Natural killer cell (primary cell): ENCODE measurements at regions not wholly inside any gene's neighbourhood (a gene's known extent, or its start where the extent isn't known, plus 50 kb on each side); places are given as distances from the start of the nearest gene placed in this dataset.

Experiments
- ATAC-seq, 3 donors: fragments of 150-1000 bp in 2 of 3; fragments of 200-7000 bp in 1 of 3; cut with Tn5 transposase; 1 replicate in 1 of 3; 2 replicates in 2 of 3; pipeline ENCODE4 v1.10.0; 2021; ENCODE audit warnings: mild to moderate bottlenecking in 2 of 3, moderate library complexity in 2 of 3
- DNase-seq, 2 donors: peaks; one replicate each; pipeline versions ENCODE4 v3.0.0 to v3.0.0-alpha.2; 2013 to 2021; ENCODE audit warnings: mixed read lengths in 1 of 2
- H3K27ac ChIP-seq: one replicate; pipeline ENCODE4 v1.5.1; 2013; ENCODE audit warnings: mild to moderate bottlenecking, low read length
- H3K27me3 ChIP-seq: one replicate; pipeline ENCODE4 v1.6.1; 2013; ENCODE audit warnings: low read length; ENCODE audit not compliant: control insufficient read depth, insufficient read depth
- H3K36me3 ChIP-seq: one replicate; pipeline ENCODE4 v1.6.1; 2013; ENCODE audit warnings: low read length; ENCODE audit not compliant: control insufficient read depth, insufficient read depth
- H3K4me1 ChIP-seq: one replicate; pipeline ENCODE4 v1.6.1; 2013; ENCODE audit warnings: low read length; ENCODE audit not compliant: control insufficient read depth, insufficient read depth
- H3K4me3 ChIP-seq: one replicate; pipeline ENCODE4 v1.5.1; 2013; ENCODE audit warnings: low read length
- H3K9me3 ChIP-seq: one replicate; pipeline ENCODE4 v1.6.1; 2013; ENCODE audit warnings: low read length; ENCODE audit not compliant: control insufficient read depth, insufficient read depth
- H3K27ac Mint-ChIP-seq, 2 donors: one replicate each; pipeline ENCODE4 v1.8.0; 2022; ENCODE audit warnings: mild to moderate bottlenecking in 2 of 2, mixed read lengths in 2 of 2, moderate library complexity in 1 of 2
- H3K27me3 Mint-ChIP-seq, 2 donors: one replicate each; pipeline ENCODE4 v1.8.0; 2022; ENCODE audit warnings: low read depth in 2 of 2, mixed read lengths in 2 of 2
- H3K36me3 Mint-ChIP-seq: one replicate; pipeline ENCODE4 v1.8.0; 2022; ENCODE audit warnings: mixed read lengths
- H3K4me1 Mint-ChIP-seq, 2 donors: one replicate each; pipeline ENCODE4 v1.8.0; 2022; ENCODE audit warnings: mixed read lengths in 2 of 2
- H3K4me3 Mint-ChIP-seq: one replicate; pipeline ENCODE4 v1.8.0; 2022; ENCODE audit warnings: mild to moderate bottlenecking, moderate library complexity, mixed read lengths
- H3K9me3 Mint-ChIP-seq, 2 donors: one replicate each; pipeline ENCODE4 v1.8.0; 2022; ENCODE audit warnings: mixed read lengths in 2 of 2
- CTCF ChIP-seq: fragments of 200-600 bp; IDR thresholded peaks from one replicate; pipeline ENCODE4 v1.8.0; 2022; ENCODE audit warnings: antibody characterized with exemption
- WGBS: methylation state at CpG from one replicate; pipeline ENCODE4 v1.1.7; 2013; ENCODE audit warnings: missing lambda C conversion rate; ENCODE audit not compliant: insufficient coverage; 5-methylcytosine and 5-hydroxymethylcytosine counted together
- intact Hi-C: fragments of 100-400 bp; cut with micrococcal nuclease; formaldehyde crosslinking; loops from one replicate; pipeline ENCODE4 v1.14.2; 2022

GRCh38 chr6:113640051-113640450 is 217.1 kb upstream of the MARCKS start:
- H3K4me1 Mint-ChIP-seq = no peaks in the 10 kb centered on the region
- H3K4me3 ChIP-seq = no peak overlapping the region
- H3K4me1 ChIP-seq = peaks cover 3% of the 10 kb centered on the region
- no peak overlapping the region for H3K27ac ChIP-seq
- no peaks in the 10 kb centered on the region for H3K27me3 Mint-ChIP-seq
- no peaks in the 10 kb centered on the region for H3K36me3 Mint-ChIP-seq
- H3K9me3 ChIP-seq = no peaks in the 10 kb centered on the region
- intact Hi-C loops = no loop called here
- no peaks in the 10 kb centered on the region for H3K27me3 ChIP-seq
- H3K36me3 ChIP-seq = no peaks in the 10 kb centered on the region
- TF ChIP-seq CTCF = no peak
- H3K4me3 Mint-ChIP-seq = no peak overlapping the region
- no peak overlapping the region for H3K27ac Mint-ChIP-seq
- ATAC-seq (no peak), DNase-seq (no peak)
- peaks cover 0 to 4% of the 10 kb centered on the region in 2 donors for H3K9me3 Mint-ChIP-seq

- Histone ChIP-seq H3K9me3 (no peaks in the 10 kb centered on the region), H3K4me1 (no peaks in the 10 kb centered on the region), H3K36me3 (no peaks in the 10 kb centered on the region), H3K4me3 (no peak overlapping the region), H3K27ac (no peak overlapping the region), H3K27me3 (no peaks in the 10 kb centered on the region)
- H3K4me1 Mint-ChIP-seq = no peaks in the 10 kb centered on the region
- no peaks in the 10 kb centered on the region for H3K36me3 Mint-ChIP-seq
- H3K27ac Mint-ChIP-seq = no peak overlapping the region
- DNase-seq (no peak), ATAC-seq (no peak)
- 89% methylated on average over 5 of the region's 7 CpGs for WGBS
- peaks cover 0 to 4% of the 10 kb centered on the region in 2 donors for H3K9me3 Mint-ChIP-seq
- H3K4me3 Mint-ChIP-seq = no peak overlapping the region
- H3K27me3 Mint-ChIP-seq = no peaks in the 10 kb centered on the region
- intact Hi-C loops = no loop called here
- no peak for TF ChIP-seq CTCF
Observed at GRCh38 chr6:113642001-113642713, 215.0 kb upstream of the MARCKS start.

GRCh38 chr6:113642714-113643406 is 214.3 kb upstream of the MARCKS start:
- TF ChIP-seq CTCF = no peak
- Mint-ChIP-seq H3K27ac (no peak overlapping the region), H3K36me3 (no peaks in the 10 kb centered on the region), H3K4me1 (no peaks in the 10 kb centered on the region), H3K9me3 (peaks cover 0 to 4% of the 10 kb centered on the region in 2 donors), H3K4me3 (no peak overlapping the region), H3K27me3 (no peaks in the 10 kb centered on the region)
- WGBS = 89% methylated on average over 2 of the region's 2 CpGs
- ATAC-seq (no peak), DNase-seq (no peak)
- Histone ChIP-seq H3K4me3 (no peak overlapping the region), H3K27me3 (no peaks in the 10 kb centered on the region), H3K27ac (no peak overlapping the region), H3K4me1 (no peaks in the 10 kb centered on the region), H3K36me3 (no peaks in the 10 kb centered on the region), H3K9me3 (no peaks in the 10 kb centered on the region)
- intact Hi-C loops = no loop called here

GRCh38 chr6:113643407-113643770 is 213.8 kb upstream of the MARCKS start:
- no peaks in the 10 kb centered on the region for H3K9me3 ChIP-seq
- no peak for TF ChIP-seq CTCF
- H3K4me3 Mint-ChIP-seq = no peak overlapping the region
- H3K27me3 ChIP-seq = no peaks in the 10 kb centered on the region
- H3K36me3 ChIP-seq = no peaks in the 10 kb centered on the region
- H3K27ac ChIP-seq = no peak overlapping the region
- no peaks in the 10 kb centered on the region for H3K27me3 Mint-ChIP-seq
- DNase-seq (no peak), ATAC-seq (no peak)
- peaks cover 0 to 4% of the 10 kb centered on the region in 2 donors for H3K9me3 Mint-ChIP-seq
- intact Hi-C loops = no loop called here
- WGBS = 100% methylated on average over 1 of the region's 2 CpGs
- H3K27ac Mint-ChIP-seq = no peak overlapping the region
- H3K4me1 Mint-ChIP-seq = no peaks in the 10 kb centered on the region
- no peaks in the 10 kb centered on the region for H3K4me1 ChIP-seq
- H3K36me3 Mint-ChIP-seq = no peaks in the 10 kb centered on the region
- H3K4me3 ChIP-seq = no peak overlapping the region
